ENCODE measurements at regions not wholly inside any gene's neighbourhood (a gene's known extent, or its start where the extent isn't known, plus 50 kb on each side); places are given as distances from the start of the nearest gene placed in this dataset.

DNA sequence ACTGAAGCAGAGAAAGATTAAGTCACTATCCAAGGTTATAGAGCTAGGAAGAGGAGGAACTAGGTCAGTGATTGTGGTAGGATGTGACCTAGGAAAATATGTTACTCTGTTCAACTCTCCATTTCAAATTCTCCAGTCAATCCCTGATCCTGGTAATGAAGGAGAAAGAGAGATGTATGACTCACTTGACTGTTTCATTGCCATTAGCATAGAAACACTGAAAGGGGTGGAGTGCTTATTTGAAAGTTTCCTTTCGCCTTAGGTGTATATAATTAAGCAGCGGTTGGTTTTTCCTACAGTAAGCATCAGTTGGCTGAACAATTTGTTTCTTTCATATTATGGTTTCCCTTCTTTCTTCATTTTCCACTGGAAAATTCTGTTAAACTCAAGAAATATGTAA is 198.1 kb upstream of the CSNK1A1L start:
- Histone ChIP-seq H3K4me1 (ENCODE audit: insufficient read depth) (no peaks in the 10 kb centered on the region), H3K9me2 (replicated peaks; ENCODE audit: insufficient read depth) (no peaks in the 10 kb centered on the region), H2AFZ (no peak overlapping the region), H3K9me3 (ENCODE audit: low read depth) (no peaks in the 10 kb centered on the region), H3K4me3 (no peak overlapping the region), H4K20me1 (ENCODE audit: insufficient read depth, poor library complexity, severe bottlenecking) (no peaks in the 10 kb centered on the region), H3K79me2 (no peaks in the 10 kb centered on the region), H3K36me3 (replicated peaks; ENCODE audit: insufficient read depth, low read depth) (no peaks in the 10 kb centered on the region), H3K27me3 (no peaks in the 10 kb centered on the region), H3K4me2 (no peak overlapping the region), H3K27ac (no peak overlapping the region)
- TF ChIP-seq EZH2 (IDR thresholded peaks at IDR 0.05; ENCODE audit: borderline replicate concordance) (no peak), EZH2phosphoT487 (IDR thresholded peaks at IDR 0.05; ENCODE audit: low read depth, severe bottlenecking, unreplicated experiment) (no peak)
- TF ChIP-seq, protein P1, sequence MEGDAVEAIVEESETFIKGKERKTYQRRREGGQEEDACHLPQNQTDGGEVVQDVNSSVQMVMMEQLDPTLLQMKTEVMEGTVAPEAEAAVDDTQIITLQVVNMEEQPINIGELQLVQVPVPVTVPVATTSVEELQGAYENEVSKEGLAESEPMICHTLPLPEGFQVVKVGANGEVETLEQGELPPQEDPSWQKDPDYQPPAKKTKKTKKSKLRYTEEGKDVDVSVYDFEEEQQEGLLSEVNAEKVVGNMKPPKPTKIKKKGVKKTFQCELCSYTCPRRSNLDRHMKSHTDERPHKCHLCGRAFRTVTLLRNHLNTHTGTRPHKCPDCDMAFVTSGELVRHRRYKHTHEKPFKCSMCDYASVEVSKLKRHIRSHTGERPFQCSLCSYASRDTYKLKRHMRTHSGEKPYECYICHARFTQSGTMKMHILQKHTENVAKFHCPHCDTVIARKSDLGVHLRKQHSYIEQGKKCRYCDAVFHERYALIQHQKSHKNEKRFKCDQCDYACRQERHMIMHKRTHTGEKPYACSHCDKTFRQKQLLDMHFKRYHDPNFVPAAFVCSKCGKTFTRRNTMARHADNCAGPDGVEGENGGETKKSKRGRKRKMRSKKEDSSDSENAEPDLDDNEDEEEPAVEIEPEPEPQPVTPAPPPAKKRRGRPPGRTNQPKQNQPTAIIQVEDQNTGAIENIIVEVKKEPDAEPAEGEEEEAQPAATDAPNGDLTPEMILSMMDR (IDR thresholded peaks at IDR 0.05; ENCODE audit: poor library complexity) = no peak
- no peak for DNase-seq (ENCODE audit: low spot score)
- WGBS (ENCODE audit: low lambda C conversion rate, missing lambda C conversion rate) = 89% methylated on average over 2 of the region's 2 CpGs

GRCh38 chr13:37302686-37303085 is 197.2 kb upstream of the CSNK1A1L start:
- H3K4me2 ChIP-seq = no peak overlapping the region
- H3K4me3 ChIP-seq = no peak overlapping the region
- H2AFZ ChIP-seq = no peak overlapping the region
- no peak for DNase-seq (ENCODE audit: low spot score)
- no peaks in the 10 kb centered on the region for H3K9me2 ChIP-seq (replicated peaks; ENCODE audit: insufficient read depth)
- no peaks in the 10 kb centered on the region for H3K4me1 ChIP-seq (ENCODE audit: insufficient read depth)
- H3K9me3 ChIP-seq (ENCODE audit: low read depth) = no peaks in the 10 kb centered on the region
- no peak overlapping the region for H3K27ac ChIP-seq
- no peaks in the 10 kb centered on the region for H3K79me2 ChIP-seq
- TF ChIP-seq EZH2phosphoT487 (IDR thresholded peaks at IDR 0.05; ENCODE audit: low read depth, severe bottlenecking, unreplicated experiment) (no peak), EZH2 (IDR thresholded peaks at IDR 0.05; ENCODE audit: borderline replicate concordance) (no peak)
- TF ChIP-seq, protein P1 (IDR thresholded peaks at IDR 0.05; ENCODE audit: poor library complexity) = no peak
- H3K27me3 ChIP-seq = no peaks in the 10 kb centered on the region
- WGBS (ENCODE audit: low lambda C conversion rate, missing lambda C conversion rate) = 79% methylated on average over 1 of the region's 1 CpG
- H4K20me1 ChIP-seq (ENCODE audit: insufficient read depth, poor library complexity, severe bottlenecking) = no peaks in the 10 kb centered on the region
- H3K36me3 ChIP-seq (replicated peaks; ENCODE audit: insufficient read depth, low read depth) = no peaks in the 10 kb centered on the region

GRCh38 chr13:37295573-37295972 is 190.1 kb upstream of the CSNK1A1L start:
- Histone ChIP-seq H3K36me3 (replicated peaks; ENCODE audit: insufficient read depth, low read depth) (no peaks in the 10 kb centered on the region), H3K9me2 (replicated peaks; ENCODE audit: insufficient read depth) (no peaks in the 10 kb centered on the region), H3K9me3 (ENCODE audit: low read depth) (no peaks in the 10 kb centered on the region), H3K27me3 (no peaks in the 10 kb centered on the region), H3K79me2 (no peaks in the 10 kb centered on the region), H2AFZ (no peak overlapping the region), H3K4me2 (no peak overlapping the region), H3K27ac (no peak overlapping the region), H3K4me3 (no peak overlapping the region), H3K4me1 (ENCODE audit: insufficient read depth) (no peaks in the 10 kb centered on the region), H4K20me1 (ENCODE audit: insufficient read depth, poor library complexity, severe bottlenecking) (no peaks in the 10 kb centered on the region)
- no peak for DNase-seq (ENCODE audit: low spot score)
- 93% methylated on average over 3 of the region's 3 CpGs for WGBS (ENCODE audit: low lambda C conversion rate, missing lambda C conversion rate)
- TF ChIP-seq EZH2 (IDR thresholded peaks at IDR 0.05; ENCODE audit: borderline replicate concordance) = no peak
- TF ChIP-seq EZH2phosphoT487 (IDR thresholded peaks at IDR 0.05; ENCODE audit: low read depth, severe bottlenecking, unreplicated experiment) = no peak
- TF ChIP-seq, protein P1 (IDR thresholded peaks at IDR 0.05; ENCODE audit: poor library complexity) = no peak

DNA sequence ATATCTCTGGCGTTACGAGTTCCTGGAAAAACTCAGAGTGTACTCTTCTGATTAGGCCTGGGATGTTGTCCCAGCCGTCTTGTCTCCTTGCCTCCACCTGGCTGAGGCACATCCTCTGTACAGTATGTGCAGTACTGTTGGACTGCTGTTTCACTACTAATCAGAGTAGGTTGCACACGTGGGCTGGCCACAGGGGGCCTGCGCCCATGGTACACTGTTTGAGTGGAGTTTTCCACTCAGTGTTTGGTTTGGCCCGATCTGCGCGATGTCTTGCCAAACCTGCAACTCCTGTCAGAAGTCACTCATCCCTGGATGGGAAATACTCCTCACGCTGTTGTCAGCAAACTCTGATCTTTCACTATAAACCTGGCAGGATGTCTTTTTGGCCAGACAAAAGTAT is 189.6 kb upstream of the CSNK1A1L start:
- Histone ChIP-seq H2AFZ (no peak overlapping the region), H3K9me2 (replicated peaks; ENCODE audit: insufficient read depth) (no peaks in the 10 kb centered on the region), H3K4me2 (no peak overlapping the region), H3K4me1 (ENCODE audit: insufficient read depth) (no peaks in the 10 kb centered on the region), H3K79me2 (no peaks in the 10 kb centered on the region), H3K36me3 (replicated peaks; ENCODE audit: insufficient read depth, low read depth) (no peaks in the 10 kb centered on the region), H3K27me3 (no peaks in the 10 kb centered on the region), H3K4me3 (no peak overlapping the region), H3K27ac (no peak overlapping the region), H3K9me3 (ENCODE audit: low read depth) (no peaks in the 10 kb centered on the region), H4K20me1 (ENCODE audit: insufficient read depth, poor library complexity, severe bottlenecking) (no peaks in the 10 kb centered on the region)
- DNase-seq (ENCODE audit: low spot score) = no peak
- 80% methylated on average over 9 of the region's 9 CpGs for WGBS (ENCODE audit: low lambda C conversion rate, missing lambda C conversion rate)
- TF ChIP-seq, protein P1 (IDR thresholded peaks at IDR 0.05; ENCODE audit: poor library complexity) = no peak

Measured in hepatocyte (in vitro differentiated cells).